Sigmoid colon (tissue), 6 donors: ENCODE measurements at regions not wholly inside any gene's neighbourhood (a gene's known extent, or its start where the extent isn't known, plus 50 kb on each side); places are given as distances from the start of the nearest gene placed in this dataset.

Experiments
- DNase-seq: peaks from one replicate; pipeline ENCODE4 v3.0.0-alpha.2; 2019
- H3K27ac ChIP-seq, 4 donors: fragments of 200-600 bp; sonication (generic); one replicate each; pipeline ENCODE4 v1.5.1; 2016 to 2019; ENCODE audit warnings: mild to moderate bottlenecking in 1 of 4
- H3K27me3 ChIP-seq, 3 donors: fragments of 200-600 bp; sonication (generic); one replicate each; pipeline ENCODE4 v1.5.1; 2019; ENCODE audit warnings: mild to moderate bottlenecking in 1 of 3
- H3K36me3 ChIP-seq, 4 donors: fragments of 200-600 bp; sonication (generic); one replicate each; pipeline ENCODE4 v1.5.1; 2016 to 2019
- H3K4me1 ChIP-seq, 4 donors: fragments of 200-600 bp; sonication (generic); one replicate each; pipeline ENCODE4 v1.5.1; 2017 to 2019
- H3K4me3 ChIP-seq, 4 donors: fragments of 200-600 bp; sonication (generic); one replicate each; pipeline ENCODE4 v1.5.1; 2017 to 2019; ENCODE audit warnings: mild to moderate bottlenecking in 2 of 4, moderate library complexity in 1 of 4
- H3K9me3 ChIP-seq, 4 donors: fragments of 200-600 bp in 3 of 4; sonication (generic) in 3 of 4; one replicate each; pipeline versions ENCODE4 v1.5.1 to v1.6.1; 2013 to 2019
- CTCF ChIP-seq, 4 experiments: fragments of 450-650 bp in 3 of 4; fragments of 200-600 bp in 1 of 4; IDR thresholded peaks; one replicate each; pipeline ENCODE4 v1.5.1; 2016 to 2019; ENCODE audit warnings: antibody characterized with exemption in 4 of 4, mild to moderate bottlenecking in 3 of 4, moderate library complexity in 2 of 4
- EP300 ChIP-seq, 4 donors: sonication (generic); formaldehyde crosslinking; IDR thresholded peaks; one replicate each; pipeline ENCODE4 v1.6.1; 2017; ENCODE audit warnings: antibody characterized with exemption in 4 of 4
- POLR2A ChIP-seq, 2 donors: fragments of 450-650 bp; IDR thresholded peaks; one replicate each; pipeline ENCODE4 v1.6.1; 2016; ENCODE audit warnings: antibody characterized with exemption in 2 of 2, mild to moderate bottlenecking in 2 of 2, moderate library complexity in 2 of 2
- POLR2AphosphoS5 ChIP-seq, 4 donors: sonication (generic); formaldehyde crosslinking; IDR thresholded peaks; one replicate each; pipeline ENCODE4 v1.6.1; 2017; ENCODE audit warnings: antibody characterized with exemption in 4 of 4
- WGBS, 2 donors: extraction: QIAGEN DNeasy Blood & Tissue Kit; methylation state at CpG; one replicate each; pipeline ENCODE4 v1.1.7; 2013; 5-methylcytosine and 5-hydroxymethylcytosine counted together
- intact Hi-C: fragments of 100-400 bp; cut with DNase I; formaldehyde crosslinking; loops from one replicate; pipeline ENCODE4 v1.15.1; 2023
- donor health status: healthy with polysubstance abuse.
- donor health status: healthy.

- Histone ChIP-seq H3K27me3 (no peaks in the 10 kb centered on the region), H3K36me3 (no peaks in the 10 kb centered on the region), H3K4me1 (no peaks in the 10 kb centered on the region), H3K9me3 (no peaks in the 10 kb centered on the region), H3K27ac (no peak overlapping the region), H3K4me3 (no peak overlapping the region)
- 57 to 66% methylated on average over 3 of the region's 3 CpGs for WGBS, 2 donors
- no peak for DNase-seq
- TF ChIP-seq POLR2A (IDR thresholded peaks at IDR 0.05) (no peak), CTCF (IDR thresholded peaks at IDR 0.05) (no peak), POLR2AphosphoS5 (IDR thresholded peaks at IDR 0.05) (no peak), EP300 (IDR thresholded peaks at IDR 0.05) (no peak)
- intact Hi-C loops: no loop called here
Measured at GRCh38 chr3:146839727-146840375, 234.7 kb upstream of the PLSCR5 start.

- WGBS, 2 donors: 90 to 92% methylated on average over 3 of the region's 3 CpGs
- DNase-seq: no peak
Measured at GRCh38 chr3:146838221-146838620, 233.1 kb upstream of the PLSCR5 start.

GRCh38 chr3:146834917-146835316 lies 229.8 kb upstream of the PLSCR5 start:
- H3K27ac ChIP-seq: no peak overlapping the region
- no peaks in the 10 kb centered on the region for H3K27me3 ChIP-seq
- H3K9me3 ChIP-seq: no peaks in the 10 kb centered on the region
- H3K4me1 ChIP-seq: no peaks in the 10 kb centered on the region
- H3K36me3 ChIP-seq: no peaks in the 10 kb centered on the region
- TF ChIP-seq POLR2A (IDR thresholded peaks at IDR 0.05): no peak
- no peak for TF ChIP-seq EP300 (IDR thresholded peaks at IDR 0.05)
- no peak for TF ChIP-seq POLR2AphosphoS5 (IDR thresholded peaks at IDR 0.05)
- no peak for TF ChIP-seq CTCF (IDR thresholded peaks at IDR 0.05)
- DNase-seq: no peak
- H3K4me3 ChIP-seq: no peak overlapping the region
- intact Hi-C loops: no loop called here

More at GRCh38 chr3:146838221-146838620, 233.1 kb upstream of the PLSCR5 start:
- intact Hi-C loops: no loop called here
- Histone ChIP-seq H3K9me3 (no peaks in the 10 kb centered on the region), H3K4me1 (no peaks in the 10 kb centered on the region), H3K27ac (no peak overlapping the region), H3K36me3 (no peaks in the 10 kb centered on the region), H3K4me3 (no peak overlapping the region), H3K27me3 (no peaks in the 10 kb centered on the region)
- TF ChIP-seq POLR2A (IDR thresholded peaks at IDR 0.05): no peak
- TF ChIP-seq EP300 (IDR thresholded peaks at IDR 0.05): no peak
- no peak for TF ChIP-seq POLR2AphosphoS5 (IDR thresholded peaks at IDR 0.05)
- no peak for TF ChIP-seq CTCF (IDR thresholded peaks at IDR 0.05)

GRCh38 chr3:146832857-146833458 lies 227.8 kb upstream of the PLSCR5 start:
- Histone ChIP-seq H3K9me3 (no peaks in the 10 kb centered on the region), H3K36me3 (no peaks in the 10 kb centered on the region), H3K4me3 (no peak overlapping the region), H3K27me3 (no peaks in the 10 kb centered on the region), H3K4me1 (no peaks in the 10 kb centered on the region), H3K27ac (no peak overlapping the region)
- WGBS, 2 donors: 67 to 77% methylated on average over 5 of the region's 5 CpGs
- TF ChIP-seq POLR2AphosphoS5 (IDR thresholded peaks at IDR 0.05): no peak
- TF ChIP-seq CTCF (IDR thresholded peaks at IDR 0.05): no peak
- TF ChIP-seq EP300 (IDR thresholded peaks at IDR 0.05): no peak
- TF ChIP-seq POLR2A (IDR thresholded peaks at IDR 0.05): no peak
- intact Hi-C loops: no loop called here
- no peak for DNase-seq

- TF ChIP-seq CTCF (IDR thresholded peaks at IDR 0.05): no peak
- intact Hi-C loops: no loop called here
Measured at GRCh38 chr3:146831659-146832058, 226.5 kb upstream of the PLSCR5 start.

More at GRCh38 chr3:146831659-146832058, 226.5 kb upstream of the PLSCR5 start:
- no peak overlapping the region for H3K27ac ChIP-seq
- H3K27me3 ChIP-seq: no peaks in the 10 kb centered on the region
- no peaks in the 10 kb centered on the region for H3K4me1 ChIP-seq
- no peak for DNase-seq
- WGBS, 2 donors: 73 to 88% methylated on average over 1 of the region's 1 CpG
- H3K36me3 ChIP-seq: no peaks in the 10 kb centered on the region
- H3K9me3 ChIP-seq: no peaks in the 10 kb centered on the region
- no peak overlapping the region for H3K4me3 ChIP-seq
